ENCODE measurements at regions not wholly inside any gene's neighbourhood (a gene's known extent, or its start where the extent isn't known, plus 50 kb on each side); places are given as distances from the start of the nearest gene placed in this dataset.

- H3K9me3 ChIP-seq: no peaks in the 10 kb centered on the region
- DNase-seq (no peak), ATAC-seq (no peak)
- H3K4me1 ChIP-seq: no peaks in the 10 kb centered on the region
- no peak overlapping the region for H3K4me3 ChIP-seq
- no peak for TF ChIP-seq CTCF (IDR thresholded peaks at IDR 0.05)
- H3K27me3 ChIP-seq (ENCODE audit: insufficient read depth in 3 of 3, low read length in 2 of 3): no peaks in the 10 kb centered on the region
- intact Hi-C loops (cut with DNase I): no loop called here
- H3K36me3 ChIP-seq (ENCODE audit: insufficient read depth in 1 of 2, low read depth in 1 of 2): no peaks in the 10 kb centered on the region
- H3K27ac ChIP-seq: no peak overlapping the region
- 85 to 92% (median 91%) methylated on average over 6 of the region's 6 CpGs for WGBS, 3 donors
Observed at GRCh38 chr4:57499786-57500185, 389.6 kb upstream of the IGFBP7 start.

DNA sequence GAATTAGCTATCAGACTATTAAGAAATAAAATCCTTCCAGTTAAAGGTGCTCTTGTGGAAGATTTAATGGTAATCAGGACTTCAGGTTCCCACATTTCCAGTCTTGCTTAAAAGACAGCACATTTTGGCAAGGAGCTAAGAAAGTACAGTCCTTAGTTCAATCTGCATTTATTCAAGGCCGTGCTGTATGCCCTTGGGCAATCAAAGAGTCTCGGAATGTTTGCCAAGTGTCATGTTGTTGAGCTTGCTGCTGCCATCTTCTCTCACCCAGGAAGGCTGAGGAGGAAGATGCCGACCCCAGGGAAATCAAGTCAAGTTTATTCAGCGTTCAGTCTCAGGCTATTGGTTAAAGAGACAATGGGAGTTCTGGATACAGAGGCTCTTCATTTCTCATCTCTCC is 388.1 kb upstream of the IGFBP7 start:
- H3K27ac ChIP-seq: no peak overlapping the region
- no peaks in the 10 kb centered on the region for H3K4me1 ChIP-seq
- no peak overlapping the region for H3K4me3 ChIP-seq
- no peaks in the 10 kb centered on the region for H3K27me3 ChIP-seq (ENCODE audit: insufficient read depth in 3 of 3, low read length in 2 of 3)
- DNase-seq (no peak), ATAC-seq (no peak)
- no peaks in the 10 kb centered on the region for H3K36me3 ChIP-seq (ENCODE audit: insufficient read depth in 1 of 2, low read depth in 1 of 2)
- no peaks in the 10 kb centered on the region for H3K9me3 ChIP-seq
- no peak for TF ChIP-seq CTCF (IDR thresholded peaks at IDR 0.05)
- intact Hi-C loops (cut with DNase I): no loop called here
- WGBS, 3 donors: 71 to 79% (median 79%) methylated on average over 4 of the region's 4 CpGs

DNA sequence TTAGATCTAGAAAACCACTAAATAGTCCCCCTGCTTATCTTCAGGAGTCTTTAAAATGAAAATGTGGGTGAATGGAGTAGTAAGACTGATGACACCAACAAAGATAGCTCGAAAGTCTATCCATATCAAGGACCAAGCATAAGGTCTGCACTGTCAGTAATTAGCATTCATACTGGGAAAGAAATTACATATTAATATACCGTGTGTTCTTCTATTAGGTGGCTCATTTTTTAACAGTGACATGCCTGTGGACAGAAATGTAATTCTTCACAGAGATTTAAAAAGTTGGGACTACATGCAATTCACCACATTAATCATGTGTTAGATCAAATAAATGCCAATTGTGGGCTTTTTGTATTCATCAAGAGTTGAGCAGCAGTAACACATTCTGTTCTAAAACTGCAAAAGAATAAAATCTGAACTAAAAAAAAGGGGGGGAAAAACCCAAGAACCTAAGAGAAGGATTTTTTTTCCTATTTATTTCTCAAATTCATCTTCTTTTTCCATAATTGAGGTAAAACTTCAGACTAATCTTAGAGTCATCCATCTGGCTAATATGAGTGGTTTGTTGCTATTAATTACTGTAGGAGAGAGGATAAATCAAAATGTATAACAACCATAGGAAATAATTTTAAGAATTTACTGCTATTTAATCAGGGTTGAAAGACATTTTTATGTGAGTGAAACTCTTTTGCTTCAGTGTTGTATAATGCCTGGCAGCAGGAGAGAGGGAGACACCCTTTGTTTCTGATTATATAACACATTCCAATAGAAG is 386.7 kb upstream of the IGFBP7 start:
- no peak overlapping the region for H3K4me3 ChIP-seq
- no peak for ATAC-seq
- no peaks in the 10 kb centered on the region for H3K27me3 ChIP-seq (ENCODE audit: insufficient read depth in 3 of 3, low read length in 2 of 3)
- no peak for DNase-seq
- WGBS, 3 donors: 36 to 39% (median 39%) methylated on average over 2 of the region's 2 CpGs
- H3K9me3 ChIP-seq: no peaks in the 10 kb centered on the region
- H3K36me3 ChIP-seq (ENCODE audit: insufficient read depth in 1 of 2, low read depth in 1 of 2): no peaks in the 10 kb centered on the region
- intact Hi-C loops (cut with DNase I): no loop called here
- H3K4me1 ChIP-seq: no peaks in the 10 kb centered on the region
- no peak for TF ChIP-seq CTCF (IDR thresholded peaks at IDR 0.05)
- no peak overlapping the region for H3K27ac ChIP-seq

- no peaks in the 10 kb centered on the region for H3K4me1 ChIP-seq
- no peak overlapping the region for H3K27ac ChIP-seq
- no peak for DNase-seq
- TF ChIP-seq CTCF (IDR thresholded peaks at IDR 0.05): no peak
- 57 to 58% (median 58%) methylated on average over 4 of the region's 4 CpGs for WGBS, 3 donors
- ATAC-seq: no peak
- H3K36me3 ChIP-seq (ENCODE audit: insufficient read depth in 1 of 2, low read depth in 1 of 2): no peaks in the 10 kb centered on the region
- H3K27me3 ChIP-seq (ENCODE audit: insufficient read depth in 3 of 3, low read length in 2 of 3): no peaks in the 10 kb centered on the region
- intact Hi-C loops (cut with DNase I): no loop called here
- H3K4me3 ChIP-seq: no peak overlapping the region
- H3K9me3 ChIP-seq: no peaks in the 10 kb centered on the region
Observed at GRCh38 chr4:57494821-57495220, 384.6 kb upstream of the IGFBP7 start.

All from psoas muscle (tissue), 7 donors.